ENCODE measurements at regions not wholly inside any gene's neighbourhood (a gene's known extent, or its start where the extent isn't known, plus 50 kb on each side); places are given as distances from the start of the nearest gene placed in this dataset.

- no peak overlapping the region for H2BK5ac ChIP-seq (ENCODE audit: low read depth, low read length)
- H3K4ac ChIP-seq (replicated peaks; ENCODE audit: insufficient read length, low read depth, low read length), result no peak overlapping the region
- no peaks in the 10 kb centered on the region for H3K23me2 ChIP-seq (ENCODE audit: low read depth, low read length)
- ChIA-PET CTCF (ENCODE audit: partially characterized antibody) (interaction anchor here (0.6 to 8.3 kb wide), 15 partner anchors 8 to 789 kb away, joined by 3 to 90 read pairs (median 4); no protein-coding TSS in a partner anchor), POLR2A (ENCODE audit: partially characterized antibody) (interaction anchor here (1.0 to 2.4 kb wide), 2 partner anchors 10 to 16 kb away, joined by 4 to 5 read pairs; no protein-coding TSS in a partner anchor)
- H3K4me3 ChIP-seq (ENCODE audit: extremely low read depth in 1 of 4, insufficient read depth in 2 of 4, low read depth in 3 of 4, low read length in 4 of 4), result no peak overlapping the region
- H2AFZ ChIP-seq (ENCODE audit: low read length), result no peak overlapping the region
- no peak overlapping the region for H3K4me2 ChIP-seq (ENCODE audit: insufficient read depth in 1 of 2, low read depth in 2 of 2, low read length in 2 of 2)
- H3K27ac ChIP-seq (ENCODE audit: low read depth, low read length), result no peak overlapping the region
- no peaks in the 10 kb centered on the region for H3K27me3 ChIP-seq (replicated peaks in 1 of 4; ENCODE audit: control insufficient read depth in 3 of 4, extremely low read depth in 1 of 4, insufficient read depth in 3 of 4, low read length in 3 of 4)
- H4K5ac ChIP-seq (ENCODE audit: insufficient read length, low read depth, low read length), result no peak overlapping the region
- FAIRE-seq, result no peak
- peak in 1 of 2 experiments; percentile 10 for DNase-seq (ENCODE audit: low read depth in 1 of 2, low spot score in 2 of 2)
- H2AK5ac ChIP-seq (ENCODE audit: low read depth, low read length), result no peak overlapping the region
- H3K79me1 ChIP-seq (ENCODE audit: low read depth, low read length), result no peaks in the 10 kb centered on the region
- H2BK20ac ChIP-seq (ENCODE audit: low read length), result no peak overlapping the region
- H3K23ac ChIP-seq (ENCODE audit: insufficient read length), result no peak overlapping the region
- H2BK120ac ChIP-seq (replicated peaks; ENCODE audit: low read depth, low read length), result no peak overlapping the region
- no peak overlapping the region for H2BK12ac ChIP-seq (ENCODE audit: low read depth, low read length)
- no peaks in the 10 kb centered on the region for H3K9me3 ChIP-seq (ENCODE audit: insufficient read depth in 2 of 2, low read depth in 1 of 2, low read length in 1 of 2)
- no peak overlapping the region for H3K14ac ChIP-seq (ENCODE audit: insufficient read length)
- WGBS, 2 experiments (ENCODE audit: extremely low coverage in 1 of 2, insufficient coverage in 1 of 2, insufficient read length in 1 of 2, insufficient replicate concordance in 2 of 2, low coverage in 1 of 2, low lambda C conversion rate in 2 of 2, missing lambda C conversion rate in 1 of 2), result 87% methylated on average over 2 of the region's 2 CpGs; no CpG with 5 or more reads in 1 of the 2 experiments
- no peak overlapping the region for H3K9ac ChIP-seq (replicated peaks in 1 of 4; ENCODE audit: extremely low read depth in 1 of 4, low read depth in 3 of 4, low read length in 3 of 4)
- no peaks in the 10 kb centered on the region for H4K20me1 ChIP-seq (replicated peaks in 1 of 2; ENCODE audit: control insufficient read depth in 1 of 2, insufficient read depth in 2 of 2, low read length in 2 of 2)
- TF ChIP-seq ATF3 (IDR thresholded peaks at IDR 0.05; ENCODE audit: insufficient read depth, low read depth, low read length), result no peak
- TF ChIP-seq CHD2 (IDR thresholded peaks at IDR 0.05; ENCODE audit: low read length), result no peak
- no peak for TF ChIP-seq TCF12 (IDR thresholded peaks at IDR 0.05; ENCODE audit: low read depth, low read length)
- no peak for TF ChIP-seq RNF2 (IDR thresholded peaks at IDR 0.05; ENCODE audit: borderline replicate concordance, low read depth, low read length, missing control alignments, poor library complexity, severe bottlenecking)
- no peaks in the 10 kb centered on the region for H3K79me2 ChIP-seq (ENCODE audit: control insufficient read depth in 1 of 2, insufficient read depth in 2 of 2, low read length in 2 of 2)
- H3K4me1 ChIP-seq (replicated peaks in 1 of 4; ENCODE audit: control insufficient read depth in 3 of 4, insufficient read depth in 4 of 4, low read length in 3 of 4), result no peaks in the 10 kb centered on the region; a peak in 1 of 7 replicates
- H3K56ac ChIP-seq (replicated peaks; ENCODE audit: insufficient read length, low read depth, low read length), result no peak overlapping the region
- no peak overlapping the region for H2BK15ac ChIP-seq (ENCODE audit: low read length)
- H3K36me3 ChIP-seq (ENCODE audit: control insufficient read depth in 2 of 4, insufficient read depth in 4 of 4, low read length in 3 of 4), result no peaks in the 10 kb centered on the region
- no peak overlapping the region for H4K91ac ChIP-seq (replicated peaks; ENCODE audit: insufficient read length, low read length)
- H3K18ac ChIP-seq (ENCODE audit: extremely low read depth, low read length), result no peak overlapping the region
- no peak overlapping the region for H4K8ac ChIP-seq (ENCODE audit: extremely low read depth, insufficient read depth, low read length)
Observed at GRCh38 chr2:71934320-71934593, 213.4 kb downstream of the CYP26B1 start.
